K562 (cell line): ENCODE measurements at regions not wholly inside any gene's neighbourhood (a gene's known extent, or its start where the extent isn't known, plus 50 kb on each side); places are given as distances from the start of the nearest gene placed in this dataset.

Source experiments
- CTCF ChIP-seq, 3 experiments: IDR thresholded peaks in 2 of 3; conservative IDR thresholded peaks in 1 of 3; 2 replicates each; pipeline ENCODE4 v1.5.1; 2011 to 2012; ENCODE audit warnings: low read length in 3 of 3, mild to moderate bottlenecking in 3 of 3, control low read depth in 2 of 3, improper control_type of control experiment in 1 of 3, inconsistent platforms in 1 of 3, low read depth in 1 of 3, mixed read lengths in 1 of 3, moderate library complexity in 1 of 3; ENCODE audit not compliant: insufficient read depth in 2 of 3
- JUN ChIP-seq, 2 experiments: sonication (generic) in 1 of 2; formaldehyde crosslinking in 1 of 2; IDR thresholded peaks; 2 replicates each; pipeline versions ENCODE4 v1.6.1 to v1.8.0; 2012 to 2022; ENCODE audit warnings: borderline replicate concordance in 2 of 2, mild to moderate bottlenecking in 2 of 2, improper control_type of control experiment in 1 of 2, low read depth in 1 of 2, low read length in 1 of 2, missing genetic modification reagents in 1 of 2
- MAFG ChIP-seq: fragments of 450-650 bp; conservative IDR thresholded peaks from 2 replicates; pipeline ENCODE4 v1.6.1; 2016; ENCODE audit warnings: missing genetic modification characterization, missing compliant biosample characterization
- MEF2A ChIP-seq: IDR thresholded peaks from 2 replicates; pipeline ENCODE4 v1.6.1; 2011; ENCODE audit warnings: low read depth, mild to moderate bottlenecking, low read length, moderate library complexity; ENCODE audit not compliant: control insufficient read depth
- POLR2A ChIP-seq: fragments of 450-650 bp; conservative IDR thresholded peaks from 2 replicates; pipeline ENCODE4 v1.6.1; 2016
- PTBP1 ChIP-seq: fragments of 200-400 bp; formaldehyde crosslinking; IDR thresholded peaks from 2 replicates; pipeline ENCODE4 v1.6.1; 2017; ENCODE audit warnings: low read depth, low read length
- TARDBP ChIP-seq: fragments of 450-650 bp; IDR thresholded peaks from 2 replicates; pipeline ENCODE4 v1.6.1; 2016
- ZBTB8A ChIP-seq: fragments of 450-650 bp; IDR thresholded peaks from 2 replicates; pipeline ENCODE4 v1.6.1; 2018; ENCODE audit warnings: mild to moderate bottlenecking, moderate library complexity; ENCODE audit not compliant: partially characterized antibody
- ZNF174 ChIP-seq: fragments of 250-450 bp; sonication (Bioruptor Pico); IDR thresholded peaks from 2 replicates; pipeline ENCODE4 v1.4.0; 2020; ENCODE audit warnings: mild to moderate bottlenecking
- ZNF23 ChIP-seq: fragments of 250-450 bp; sonication (Bioruptor Pico); IDR thresholded peaks from 2 replicates; pipeline ENCODE4 v1.4.0; 2020; ENCODE audit warnings: mild to moderate bottlenecking
- TF ChIP-seq, protein P1 (sequence below): fragments of 250-450 bp; sonication (Bioruptor Pico); IDR thresholded peaks from 2 replicates; pipeline ENCODE4 v1.4.0; 2020

DNA sequence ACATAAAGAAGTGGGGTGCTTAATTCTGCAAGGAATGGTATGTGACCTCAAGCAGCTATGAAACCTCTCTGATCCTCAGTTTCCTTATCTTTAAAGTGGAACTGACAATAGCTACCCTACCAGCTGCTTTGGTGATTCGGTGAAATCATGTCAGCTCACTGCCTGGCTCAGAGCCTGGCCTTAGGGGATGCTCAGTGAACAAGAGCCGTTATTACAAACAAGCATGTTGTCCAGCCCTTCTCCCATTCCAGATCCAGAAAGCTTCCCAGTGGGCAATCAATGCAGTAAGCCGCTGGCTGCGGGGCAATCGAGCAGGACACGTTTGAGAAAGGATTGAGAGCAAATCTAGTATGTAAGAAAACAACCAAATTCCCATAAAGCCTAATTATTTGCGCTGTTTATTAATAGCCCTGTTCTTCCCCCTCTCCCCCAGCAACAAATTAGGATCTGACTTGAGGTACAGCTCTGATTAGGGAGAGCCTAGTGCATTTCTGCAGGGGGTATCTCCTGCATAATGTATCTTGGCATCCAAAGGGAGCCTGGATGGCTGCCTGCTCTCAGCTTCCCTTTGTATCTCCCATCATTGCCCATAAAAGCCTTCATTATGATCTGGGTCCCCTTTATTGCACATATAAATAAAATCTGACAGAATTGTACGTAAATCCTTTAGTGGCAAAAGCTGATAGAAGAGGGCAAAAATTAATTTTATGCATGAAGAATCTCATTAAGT lies 371.4 kb downstream of the TMEM232 start:
- no peak for TF ChIP-seq CTCF (IDR thresholded peaks at IDR 0.05 in 2 of 3, conservative IDR thresholded peaks at IDR 0.05 in 1 of 3; ENCODE audit: insufficient read depth in 2 of 3, low read depth in 1 of 3, low read length in 3 of 3)
- TF ChIP-seq JUN (IDR thresholded peaks at IDR 0.05; ENCODE audit: borderline replicate concordance, low read depth, low read length): no peak
- TF ChIP-seq JUN (CRISPR knock-in tag; IDR thresholded peaks at IDR 0.05; ENCODE audit: borderline replicate concordance): no peak
- no peak for TF ChIP-seq POLR2A
- TF ChIP-seq MAFG (tag): no peak
- TF ChIP-seq ZNF174 (CRISPR knock-in tag): no peak
- TF ChIP-seq, protein P1, sequence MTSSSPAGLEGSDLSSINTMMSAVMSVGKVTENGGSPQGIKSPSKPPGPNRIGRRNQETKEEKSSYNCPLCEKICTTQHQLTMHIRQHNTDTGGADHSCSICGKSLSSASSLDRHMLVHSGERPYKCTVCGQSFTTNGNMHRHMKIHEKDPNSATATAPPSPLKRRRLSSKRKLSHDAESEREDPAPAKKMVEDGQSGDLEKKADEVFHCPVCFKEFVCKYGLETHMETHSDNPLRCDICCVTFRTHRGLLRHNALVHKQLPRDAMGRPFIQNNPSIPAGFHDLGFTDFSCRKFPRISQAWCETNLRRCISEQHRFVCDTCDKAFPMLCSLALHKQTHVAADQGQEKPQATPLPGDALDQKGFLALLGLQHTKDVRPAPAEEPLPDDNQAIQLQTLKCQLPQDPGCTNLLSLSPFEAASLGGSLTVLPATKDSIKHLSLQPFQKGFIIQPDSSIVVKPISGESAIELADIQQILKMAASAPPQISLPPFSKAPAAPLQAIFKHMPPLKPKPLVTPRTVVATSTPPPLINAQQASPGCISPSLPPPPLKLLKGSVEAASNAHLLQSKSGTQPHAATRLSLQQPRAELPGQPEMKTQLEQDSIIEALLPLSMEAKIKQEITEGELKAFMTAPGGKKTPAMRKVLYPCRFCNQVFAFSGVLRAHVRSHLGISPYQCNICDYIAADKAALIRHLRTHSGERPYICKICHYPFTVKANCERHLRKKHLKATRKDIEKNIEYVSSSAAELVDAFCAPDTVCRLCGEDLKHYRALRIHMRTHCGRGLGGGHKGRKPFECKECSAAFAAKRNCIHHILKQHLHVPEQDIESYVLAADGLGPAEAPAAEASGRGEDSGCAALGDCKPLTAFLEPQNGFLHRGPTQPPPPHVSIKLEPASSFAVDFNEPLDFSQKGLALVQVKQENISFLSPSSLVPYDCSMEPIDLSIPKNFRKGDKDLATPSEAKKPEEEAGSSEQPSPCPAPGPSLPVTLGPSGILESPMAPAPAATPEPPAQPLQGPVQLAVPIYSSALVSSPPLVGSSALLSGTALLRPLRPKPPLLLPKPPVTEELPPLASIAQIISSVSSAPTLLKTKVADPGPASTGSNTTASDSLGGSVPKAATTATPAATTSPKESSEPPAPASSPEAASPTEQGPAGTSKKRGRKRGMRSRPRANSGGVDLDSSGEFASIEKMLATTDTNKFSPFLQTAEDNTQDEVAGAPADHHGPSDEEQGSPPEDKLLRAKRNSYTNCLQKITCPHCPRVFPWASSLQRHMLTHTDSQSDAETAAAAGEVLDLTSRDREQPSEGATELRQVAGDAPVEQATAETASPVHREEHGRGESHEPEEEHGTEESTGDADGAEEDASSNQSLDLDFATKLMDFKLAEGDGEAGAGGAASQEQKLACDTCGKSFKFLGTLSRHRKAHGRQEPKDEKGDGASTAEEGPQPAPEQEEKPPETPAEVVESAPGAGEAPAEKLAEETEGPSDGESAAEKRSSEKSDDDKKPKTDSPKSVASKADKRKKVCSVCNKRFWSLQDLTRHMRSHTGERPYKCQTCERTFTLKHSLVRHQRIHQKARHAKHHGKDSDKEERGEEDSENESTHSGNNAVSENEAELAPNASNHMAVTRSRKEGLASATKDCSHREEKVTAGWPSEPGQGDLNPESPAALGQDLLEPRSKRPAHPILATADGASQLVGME (CRISPR knock-in tag): no peak
- TF ChIP-seq PTBP1: no peak
- TF ChIP-seq ZNF23 (CRISPR knock-in tag): no peak
- no peak for TF ChIP-seq MEF2A
- no peak for TF ChIP-seq TARDBP
- TF ChIP-seq ZBTB8A: no peak
